ENCODE measurements at regions not wholly inside any gene's neighbourhood (a gene's known extent, or its start where the extent isn't known, plus 50 kb on each side); places are given as distances from the start of the nearest gene placed in this dataset.

DNA sequence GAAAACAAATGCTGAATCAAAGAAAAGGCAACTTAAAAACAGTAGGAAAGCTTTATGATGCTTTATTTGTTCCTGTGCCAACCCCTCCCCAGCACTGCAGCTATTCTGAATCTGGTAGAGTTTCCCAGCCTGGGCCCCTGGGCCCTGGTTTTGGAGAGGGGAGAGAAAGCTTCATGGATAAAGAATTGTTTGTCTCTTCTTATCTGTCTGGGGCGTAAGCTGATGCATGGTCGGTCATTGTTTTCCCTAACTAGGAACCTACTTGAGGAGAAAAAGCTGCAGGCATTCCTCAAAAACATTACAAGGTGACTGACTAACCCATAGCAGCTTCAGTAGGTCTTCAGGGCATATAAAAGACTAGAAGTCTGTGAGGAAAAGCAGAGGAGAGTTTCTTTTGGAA is 758.1 kb upstream of the EPHA7 start:
- CTCF ChIA-PET = no interaction called here
- no peaks in the 10 kb centered on the region for H3K4me1 ChIP-seq
- no peak for ATAC-seq
- 15% methylated on average over 2 of the region's 2 CpGs for WGBS (ENCODE audit: missing lambda C conversion rate)
- no peak for FAIRE-seq
- POLR2A ChIA-PET = no interaction called here
- DNase-seq (ENCODE audit: low read depth in 1 of 2, low spot score in 1 of 2) = no peak
- H3K27ac ChIP-seq = no peak overlapping the region
- no peak for TF ChIP-seq ZFP36 (IDR thresholded peaks at IDR 0.05; ENCODE audit: borderline replicate concordance, partially characterized antibody)
- TF ChIP-seq HOXB13 (CRISPR knock-in tag; IDR thresholded peaks at IDR 0.05; ENCODE audit: low read depth) = no peak
- TF ChIP-seq NPAS2 (CRISPR knock-in tag; IDR thresholded peaks at IDR 0.05; ENCODE audit: borderline replicate concordance) = no peak
- TF ChIP-seq ZC3H11A (IDR thresholded peaks at IDR 0.05) = no peak
- no peak for TF ChIP-seq KDM1A (IDR thresholded peaks at IDR 0.05; ENCODE audit: low read depth)
- no peak for TF ChIP-seq PHF8 (IDR thresholded peaks at IDR 0.05; ENCODE audit: borderline replicate concordance, low read depth)
- H3K9me3 ChIP-seq = no peaks in the 10 kb centered on the region
- no peak overlapping the region for H3K4me3 ChIP-seq
- H3K4me2 ChIP-seq = no peak overlapping the region

DNA sequence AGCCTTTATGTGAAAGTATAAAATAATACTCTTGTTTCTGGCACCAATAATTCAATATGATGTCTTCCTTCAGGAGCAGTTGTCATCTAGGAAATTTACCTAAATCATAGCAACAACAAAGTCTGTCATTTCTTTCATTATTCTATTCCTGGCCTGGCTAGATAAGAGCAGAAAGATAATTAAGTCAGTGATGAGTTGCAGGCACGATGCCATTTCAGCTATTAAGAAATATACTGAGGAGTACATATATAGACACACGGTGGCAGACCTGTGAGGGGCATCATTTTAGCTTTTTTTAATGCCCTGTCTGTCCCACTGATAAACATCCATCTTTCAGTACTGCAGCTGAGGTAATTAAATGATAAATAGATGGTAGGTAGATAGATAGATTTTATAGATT is 756.1 kb upstream of the EPHA7 start:
- TF ChIP-seq, protein P1, sequence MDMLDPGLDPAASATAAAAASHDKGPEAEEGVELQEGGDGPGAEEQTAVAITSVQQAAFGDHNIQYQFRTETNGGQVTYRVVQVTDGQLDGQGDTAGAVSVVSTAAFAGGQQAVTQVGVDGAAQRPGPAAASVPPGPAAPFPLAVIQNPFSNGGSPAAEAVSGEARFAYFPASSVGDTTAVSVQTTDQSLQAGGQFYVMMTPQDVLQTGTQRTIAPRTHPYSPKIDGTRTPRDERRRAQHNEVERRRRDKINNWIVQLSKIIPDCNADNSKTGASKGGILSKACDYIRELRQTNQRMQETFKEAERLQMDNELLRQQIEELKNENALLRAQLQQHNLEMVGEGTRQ (IDR thresholded peaks at IDR 0.05) = no peak
- TF ChIP-seq CBX8 (IDR thresholded peaks at IDR 0.05) (no peak), CTCF (IDR thresholded peaks at IDR 0.05) (no peak), CBX2 (IDR thresholded peaks at IDR 0.05; ENCODE audit: borderline replicate concordance, low read depth) (no peak), CHD2 (IDR thresholded peaks at IDR 0.05; ENCODE audit: low read length, partially characterized antibody) (no peak), E2F6 (IDR thresholded peaks at IDR 0.05; ENCODE audit: borderline replicate concordance, low read depth) (no peak), HOXA7 (CRISPR knock-in tag; IDR thresholded peaks at IDR 0.05) (no peak)
- DNase-seq (ENCODE audit: low read depth in 1 of 2, low spot score in 1 of 2) (no peak), FAIRE-seq (no peak), ATAC-seq (no peak)
- 2% methylated on average over 2 of the region's 2 CpGs for WGBS (ENCODE audit: missing lambda C conversion rate)
- no peaks in the 10 kb centered on the region for H3K4me1 ChIP-seq
- H3K27ac ChIP-seq = no peak overlapping the region
- CTCF ChIA-PET = no interaction called here
- no peak overlapping the region for H3K4me3 ChIP-seq
- POLR2A ChIA-PET = no interaction called here
- no peaks in the 10 kb centered on the region for H3K9me3 ChIP-seq
- H3K4me2 ChIP-seq = no peak overlapping the region

DNA sequence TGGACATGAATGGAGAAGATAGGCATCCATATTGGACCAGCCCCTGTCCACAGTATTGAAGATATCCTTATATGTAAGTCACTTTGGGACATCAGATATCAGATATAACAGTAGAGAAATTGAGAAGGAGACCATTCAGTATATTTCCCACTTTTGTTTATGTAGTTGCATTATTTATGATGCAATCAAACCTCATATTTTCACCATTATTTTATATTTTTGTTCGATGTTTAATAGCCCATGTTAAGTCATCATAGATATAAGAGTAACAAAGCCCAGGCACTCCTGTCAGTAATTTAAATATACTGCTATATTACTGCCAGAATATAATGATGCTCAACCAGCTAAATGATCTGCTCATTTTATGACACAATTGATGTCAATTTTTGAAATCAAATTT is 744.5 kb upstream of the EPHA7 start:
- ATAC-seq (no peak), DNase-seq (ENCODE audit: low read depth in 1 of 2, low spot score in 1 of 2) (no peak), FAIRE-seq (no peak)
- POLR2A ChIA-PET = no interaction called here
- 3% methylated on average over 1 of the region's 1 CpG for WGBS (ENCODE audit: missing lambda C conversion rate)
- no peak overlapping the region for H3K27ac ChIP-seq
- no peaks in the 10 kb centered on the region for H3K9me3 ChIP-seq
- TF ChIP-seq HDAC2 (IDR thresholded peaks at IDR 0.05) = no peak
- TF ChIP-seq ZC3H11A (IDR thresholded peaks at IDR 0.05) = no peak
- TF ChIP-seq, protein P1 (IDR thresholded peaks at IDR 0.05) = no peak
- TF ChIP-seq HEYL (CRISPR knock-in tag; IDR thresholded peaks at IDR 0.05) = no peak
- CTCF ChIA-PET = no interaction called here
- H3K4me3 ChIP-seq = no peak overlapping the region
- no peaks in the 10 kb centered on the region for H3K4me1 ChIP-seq
- no peak overlapping the region for H3K4me2 ChIP-seq

GRCh38 chr6:94150886-94151285 is 731.5 kb upstream of the EPHA7 start:
- FAIRE-seq (no peak), DNase-seq (ENCODE audit: low read depth in 1 of 2, low spot score in 1 of 2) (no peak), ATAC-seq (no peak)
- TF ChIP-seq FOSB (CRISPR knock-in tag; IDR thresholded peaks at IDR 0.05) = no peak
- Histone ChIP-seq H3K4me1 (no peaks in the 10 kb centered on the region), H3K9me3 (no peaks in the 10 kb centered on the region), H3K4me3 (no peak overlapping the region), H3K27ac (no peak overlapping the region), H3K4me2 (no peak overlapping the region)
- WGBS (ENCODE audit: missing lambda C conversion rate) = 31% methylated on average over 2 of the region's 2 CpGs
- ChIA-PET POLR2A (no interaction called here), CTCF (no interaction called here)

Data from A549 (cell line).